WTC11 (cell line): ENCODE measurements at regions not wholly inside any gene's neighbourhood (a gene's known extent, or its start where the extent isn't known, plus 50 kb on each side); places are given as distances from the start of the nearest gene placed in this dataset.

Experiments used
- CREB1 ChIP-seq: sonication (generic); formaldehyde crosslinking; IDR thresholded peaks from 2 replicates; pipeline ENCODE4 v1.8.0; 2023; ENCODE audit warnings: mild to moderate bottlenecking, missing genetic modification reagents
- CREM ChIP-seq: sonication (generic); formaldehyde crosslinking; IDR thresholded peaks from 2 replicates; pipeline ENCODE4 v1.8.1; 2022; ENCODE audit warnings: mild to moderate bottlenecking, missing genetic modification reagents, moderate library complexity
- RELA ChIP-seq: sonication (generic); formaldehyde crosslinking; IDR thresholded peaks from 2 replicates; pipeline ENCODE4 v1.8.1; 2022; ENCODE audit warnings: missing genetic modification reagents, mild to moderate bottlenecking, borderline replicate concordance
- SP1 ChIP-seq: sonication (generic); formaldehyde crosslinking; conservative IDR thresholded peaks from 2 replicates; pipeline ENCODE4 v1.8.1; 2022; ENCODE audit warnings: missing genetic modification reagents
- ZBTB21 ChIP-seq: sonication (generic); formaldehyde crosslinking; IDR thresholded peaks from 2 replicates; pipeline ENCODE4 v1.8.1; 2023; ENCODE audit warnings: mild to moderate bottlenecking, missing genetic modification reagents, borderline replicate concordance
- ZNF232 ChIP-seq: sonication (generic); formaldehyde crosslinking; IDR thresholded peaks from 2 replicates; pipeline ENCODE4 v1.8.0; 2022; ENCODE audit warnings: mild to moderate bottlenecking, missing genetic modification reagents
- TF ChIP-seq, protein P1 (sequence below): fragments of 200-600 bp; IDR thresholded peaks from 2 replicates; pipeline ENCODE4 v1.8.0; 2022; ENCODE audit warnings: antibody characterized with exemption
- TF ChIP-seq, protein P2 (sequence below): sonication (generic); formaldehyde crosslinking; IDR thresholded peaks from 2 replicates; pipeline ENCODE4 v1.8.0; 2022; ENCODE audit warnings: mild to moderate bottlenecking, missing genetic modification reagents

DNA sequence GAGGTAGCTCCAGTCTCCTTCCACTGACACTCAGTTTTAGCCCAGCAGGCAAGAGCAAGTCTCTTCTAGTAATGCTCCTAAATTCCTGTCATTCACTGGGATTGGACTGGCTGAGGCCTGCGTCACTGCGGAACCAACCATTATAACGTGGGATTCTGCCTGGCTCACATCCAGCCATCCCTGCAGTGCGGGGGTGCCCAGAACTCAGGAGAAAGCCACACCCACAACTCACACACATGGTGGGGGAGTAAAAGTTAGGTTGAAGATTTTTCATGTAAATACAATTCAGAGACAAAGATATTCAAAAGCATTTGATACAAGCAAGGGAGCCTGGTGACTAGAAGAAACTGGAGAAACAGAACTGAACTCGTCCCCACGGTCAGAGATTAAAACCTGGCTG, 504.0 kb upstream of the CDH4 start:
- TF ChIP-seq SP1 (CRISPR knock-in tag) (no peak), CREM (no peak), RELA (CRISPR knock-in tag) (no peak), CREB1 (no peak), ZBTB21 (CRISPR knock-in tag) (no peak), ZNF232 (no peak)
- TF ChIP-seq, protein P1, sequence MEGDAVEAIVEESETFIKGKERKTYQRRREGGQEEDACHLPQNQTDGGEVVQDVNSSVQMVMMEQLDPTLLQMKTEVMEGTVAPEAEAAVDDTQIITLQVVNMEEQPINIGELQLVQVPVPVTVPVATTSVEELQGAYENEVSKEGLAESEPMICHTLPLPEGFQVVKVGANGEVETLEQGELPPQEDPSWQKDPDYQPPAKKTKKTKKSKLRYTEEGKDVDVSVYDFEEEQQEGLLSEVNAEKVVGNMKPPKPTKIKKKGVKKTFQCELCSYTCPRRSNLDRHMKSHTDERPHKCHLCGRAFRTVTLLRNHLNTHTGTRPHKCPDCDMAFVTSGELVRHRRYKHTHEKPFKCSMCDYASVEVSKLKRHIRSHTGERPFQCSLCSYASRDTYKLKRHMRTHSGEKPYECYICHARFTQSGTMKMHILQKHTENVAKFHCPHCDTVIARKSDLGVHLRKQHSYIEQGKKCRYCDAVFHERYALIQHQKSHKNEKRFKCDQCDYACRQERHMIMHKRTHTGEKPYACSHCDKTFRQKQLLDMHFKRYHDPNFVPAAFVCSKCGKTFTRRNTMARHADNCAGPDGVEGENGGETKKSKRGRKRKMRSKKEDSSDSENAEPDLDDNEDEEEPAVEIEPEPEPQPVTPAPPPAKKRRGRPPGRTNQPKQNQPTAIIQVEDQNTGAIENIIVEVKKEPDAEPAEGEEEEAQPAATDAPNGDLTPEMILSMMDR = no peak
- TF ChIP-seq, protein P2, sequence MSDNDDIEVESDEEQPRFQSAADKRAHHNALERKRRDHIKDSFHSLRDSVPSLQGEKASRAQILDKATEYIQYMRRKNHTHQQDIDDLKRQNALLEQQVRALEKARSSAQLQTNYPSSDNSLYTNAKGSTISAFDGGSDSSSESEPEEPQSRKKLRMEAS = no peak
